Renal cortical epithelial cell (primary cell): ENCODE measurements at regions not wholly inside any gene's neighbourhood (a gene's known extent, or its start where the extent isn't known, plus 50 kb on each side); places are given as distances from the start of the nearest gene placed in this dataset.
"Not testable (repeated sequence)": the region's sequence is repeated elsewhere in the genome, so short reads cannot be mapped to it uniquely, and the experiment has no call there.

Source experiments
- DNase-seq: peaks from one replicate; pipeline ENCODE4 v3.0.0-alpha.2; 2011; ENCODE audit warnings: low read depth

- DNase-seq: no peak
These were observed 423.9 kb upstream of the RGS18 start for GRCh38 chr1:191734321-191734720.

- no peak for DNase-seq
These were observed 418.7 kb upstream of the RGS18 start for GRCh38 chr1:191739544-191739943.

GRCh38 chr1:191752342-191752741 is 405.9 kb upstream of the RGS18 start:
- peak; percentile 7 for DNase-seq

GRCh38 chr1:191760016-191760415 is 398.2 kb upstream of the RGS18 start:
- DNase-seq: peak; percentile 51

- DNase-seq: no peak
These were observed 369.7 kb upstream of the RGS18 start for GRCh38 chr1:191788551-191788950.

- no peak for DNase-seq
These were observed 360.1 kb upstream of the RGS18 start for GRCh38 chr1:191798178-191798577.

- DNase-seq: no peak
These were observed 354.0 kb upstream of the RGS18 start for GRCh38 chr1:191804311-191804710.

GRCh38 chr1:191813593-191813992 is 344.7 kb upstream of the RGS18 start:
- not testable (repeated sequence) for DNase-seq

- DNase-seq: no peak
These were observed 340.1 kb upstream of the RGS18 start for GRCh38 chr1:191818198-191818597.

- peak; percentile 26 for DNase-seq
These were observed 326.7 kb upstream of the RGS18 start for GRCh38 chr1:191831572-191831971.

- DNase-seq: peak; percentile 39
These were observed 318.4 kb upstream of the RGS18 start for GRCh38 chr1:191839891-191840290.

- DNase-seq: peak; percentile 65
These were observed 306.3 kb upstream of the RGS18 start for GRCh38 chr1:191851799-191852595.

- no peak for DNase-seq
These were observed 305.4 kb upstream of the RGS18 start for GRCh38 chr1:191852907-191853306.

GRCh38 chr1:191857600-191857999 is 300.7 kb upstream of the RGS18 start:
- no peak for DNase-seq

- DNase-seq: no peak
These were observed 292.8 kb upstream of the RGS18 start for GRCh38 chr1:191865479-191865878.

- no peak for DNase-seq
These were observed 292.1 kb upstream of the RGS18 start for GRCh38 chr1:191866155-191866554.

- no peak for DNase-seq
These were observed 288.4 kb upstream of the RGS18 start for GRCh38 chr1:191869790-191870312.

GRCh38 chr1:191870490-191870889 is 287.8 kb upstream of the RGS18 start:
- no peak for DNase-seq

- DNase-seq: no peak
These were observed 282.3 kb upstream of the RGS18 start for GRCh38 chr1:191875994-191876393.

- DNase-seq: no peak
These were observed 281.6 kb upstream of the RGS18 start for GRCh38 chr1:191876631-191877030.

- no peak for DNase-seq
These were observed 275.4 kb upstream of the RGS18 start for GRCh38 chr1:191882870-191883269.

- DNase-seq: no peak
These were observed 271.3 kb upstream of the RGS18 start for GRCh38 chr1:191886977-191887376.

GRCh38 chr1:191888996-191889622 is 269.2 kb upstream of the RGS18 start:
- peak; percentile 52 for DNase-seq
